ENCODE measurements at regions not wholly inside any gene's neighbourhood (a gene's known extent, or its start where the extent isn't known, plus 50 kb on each side); places are given as distances from the start of the nearest gene placed in this dataset.

DNA sequence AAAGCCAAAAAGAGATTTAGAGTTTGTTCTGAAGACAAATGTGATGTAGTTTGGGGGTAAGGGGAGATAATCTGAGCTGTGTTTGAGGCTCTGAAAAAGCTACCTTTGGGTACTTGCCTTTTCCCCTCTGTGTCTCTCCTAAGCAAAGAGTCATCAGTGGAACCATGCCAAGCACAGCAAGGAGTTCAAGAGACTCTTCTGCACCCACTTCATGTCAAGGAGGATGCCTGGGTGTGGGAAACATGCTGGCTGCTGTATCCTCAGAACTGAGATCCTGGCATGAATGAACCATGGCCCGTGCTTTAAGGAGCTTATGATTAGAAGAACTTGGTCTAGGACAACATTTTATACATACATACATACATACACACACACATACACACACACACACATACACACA lies 142.9 kb downstream of the NOC3L start:
- Histone ChIP-seq H3K9me3 (ENCODE audit: control insufficient read depth, insufficient read depth, low read length) (no peaks in the 10 kb centered on the region), H3K4me3 (ENCODE audit: low read depth, low read length) (no peak overlapping the region), H3K27me3 (ENCODE audit: control insufficient read depth, insufficient read depth, low read length) (no peaks in the 10 kb centered on the region), H3K27ac (ENCODE audit: low read depth, low read length) (no peak overlapping the region)
- POLR2A ChIA-PET: interaction anchor here (1.6 kb wide), 1 partner anchor 36 kb away, joined by 3 read pairs; no protein-coding TSS in a partner anchor
- TF ChIP-seq, protein P1, sequence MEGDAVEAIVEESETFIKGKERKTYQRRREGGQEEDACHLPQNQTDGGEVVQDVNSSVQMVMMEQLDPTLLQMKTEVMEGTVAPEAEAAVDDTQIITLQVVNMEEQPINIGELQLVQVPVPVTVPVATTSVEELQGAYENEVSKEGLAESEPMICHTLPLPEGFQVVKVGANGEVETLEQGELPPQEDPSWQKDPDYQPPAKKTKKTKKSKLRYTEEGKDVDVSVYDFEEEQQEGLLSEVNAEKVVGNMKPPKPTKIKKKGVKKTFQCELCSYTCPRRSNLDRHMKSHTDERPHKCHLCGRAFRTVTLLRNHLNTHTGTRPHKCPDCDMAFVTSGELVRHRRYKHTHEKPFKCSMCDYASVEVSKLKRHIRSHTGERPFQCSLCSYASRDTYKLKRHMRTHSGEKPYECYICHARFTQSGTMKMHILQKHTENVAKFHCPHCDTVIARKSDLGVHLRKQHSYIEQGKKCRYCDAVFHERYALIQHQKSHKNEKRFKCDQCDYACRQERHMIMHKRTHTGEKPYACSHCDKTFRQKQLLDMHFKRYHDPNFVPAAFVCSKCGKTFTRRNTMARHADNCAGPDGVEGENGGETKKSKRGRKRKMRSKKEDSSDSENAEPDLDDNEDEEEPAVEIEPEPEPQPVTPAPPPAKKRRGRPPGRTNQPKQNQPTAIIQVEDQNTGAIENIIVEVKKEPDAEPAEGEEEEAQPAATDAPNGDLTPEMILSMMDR (IDR thresholded peaks at IDR 0.05; ENCODE audit: low read depth, low read length): no peak
- no peak for DNase-seq (ENCODE audit: low read depth, low spot score)
- CTCF ChIA-PET: interaction anchor here (1.2 kb wide), 1 partner anchor 16 kb away, joined by 3 read pairs; no protein-coding TSS in a partner anchor

GRCh38 chr10:94220717-94221116 lies 142.0 kb downstream of the NOC3L start:
- no peak for DNase-seq (ENCODE audit: low read depth, low spot score)
- Histone ChIP-seq H3K4me3 (ENCODE audit: low read depth, low read length) (no peak overlapping the region), H3K27ac (ENCODE audit: low read depth, low read length) (no peak overlapping the region), H3K9me3 (ENCODE audit: control insufficient read depth, insufficient read depth, low read length) (no peaks in the 10 kb centered on the region), H3K27me3 (ENCODE audit: control insufficient read depth, insufficient read depth, low read length) (no peaks in the 10 kb centered on the region)
- ChIA-PET POLR2A (interaction anchor here (1.6 kb wide), 1 partner anchor 37 kb away, joined by 3 read pairs; no protein-coding TSS in a partner anchor), CTCF (interaction anchor here (0.6 to 1.6 kb wide), 4 partner anchors 15 to 304 kb away, joined by 3 read pairs; no protein-coding TSS in a partner anchor)
- TF ChIP-seq, protein P1 (IDR thresholded peaks at IDR 0.05; ENCODE audit: low read depth, low read length): no peak

DNA sequence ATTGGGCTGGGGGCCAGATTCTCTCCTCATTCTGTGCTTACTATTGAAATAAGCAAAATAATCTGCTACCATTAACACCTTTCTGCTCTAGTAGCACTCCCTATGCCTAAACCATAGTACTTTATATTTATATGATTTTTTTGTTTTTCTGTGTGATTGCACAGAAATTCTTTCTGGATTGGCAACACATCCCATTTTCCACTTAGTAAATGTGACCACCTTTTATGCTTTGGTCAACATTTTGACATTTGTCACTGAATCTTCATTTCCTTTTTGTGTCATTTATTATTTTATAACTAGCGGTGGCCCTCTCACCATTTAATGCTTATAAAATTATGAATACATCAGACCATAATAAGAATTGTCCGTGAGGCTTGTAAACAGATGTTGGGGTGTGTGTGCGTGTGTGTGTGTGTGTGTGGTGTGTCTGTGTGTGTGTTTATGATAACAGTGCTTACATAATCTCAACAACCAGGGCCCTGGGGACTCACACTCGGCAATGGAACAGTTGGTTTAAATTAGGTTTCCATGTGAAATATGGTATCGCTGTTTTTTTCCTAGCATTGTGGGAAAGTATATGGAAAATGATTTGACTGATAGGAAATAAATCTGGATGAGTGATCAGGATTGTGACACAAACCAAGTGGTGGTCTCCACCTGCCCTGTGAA lies 138.9 kb downstream of the NOC3L start:
- TF ChIP-seq, protein P1 (IDR thresholded peaks at IDR 0.05; ENCODE audit: low read depth, low read length): no peak
- H3K27me3 ChIP-seq (ENCODE audit: control insufficient read depth, insufficient read depth, low read length): no peaks in the 10 kb centered on the region
- H3K27ac ChIP-seq (ENCODE audit: low read depth, low read length): no peak overlapping the region
- no peak overlapping the region for H3K4me3 ChIP-seq (ENCODE audit: low read depth, low read length)
- ChIA-PET POLR2A (interaction anchor here (1.0 kb wide), 1 partner anchor 40 kb away, joined by 4 read pairs; no protein-coding TSS in a partner anchor), CTCF (no interaction called here)
- DNase-seq (ENCODE audit: low read depth, low spot score): no peak
- H3K9me3 ChIP-seq (ENCODE audit: control insufficient read depth, insufficient read depth, low read length): no peaks in the 10 kb centered on the region

DNA sequence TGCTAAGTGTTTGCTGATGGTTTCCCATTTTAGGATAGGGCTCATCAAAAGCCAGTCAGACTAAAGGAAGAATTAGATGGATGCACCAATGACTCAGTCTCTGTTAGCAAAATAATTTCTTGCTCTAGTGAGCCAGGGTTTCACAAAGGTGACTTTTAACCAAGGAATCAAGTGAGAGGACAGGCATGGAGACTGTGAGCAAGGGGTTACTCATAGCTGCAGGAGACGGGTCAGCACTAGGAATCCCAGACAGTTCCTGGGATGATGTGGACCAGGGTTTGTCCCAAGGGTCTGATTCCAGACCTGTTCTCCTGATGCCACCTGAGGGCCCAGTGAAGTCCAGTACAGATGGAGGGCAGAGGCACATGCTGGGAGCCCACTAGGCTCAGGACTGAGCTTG lies 138.1 kb downstream of the NOC3L start:
- H3K27ac ChIP-seq (ENCODE audit: low read depth, low read length): peak overlapping the region; percentile 31
- ChIA-PET POLR2A (interaction anchor here (1.0 kb wide), 1 partner anchor 41 kb away, joined by 4 read pairs; no protein-coding TSS in a partner anchor), CTCF (interaction anchor here (1.5 to 2.1 kb wide), 2 partner anchors 308 to 330 kb away, joined by 4 to 11 read pairs; no protein-coding TSS in a partner anchor)
- no peak for DNase-seq (ENCODE audit: low read depth, low spot score)
- TF ChIP-seq, protein P1 (IDR thresholded peaks at IDR 0.05; ENCODE audit: low read depth, low read length): no peak
- H3K9me3 ChIP-seq (ENCODE audit: control insufficient read depth, insufficient read depth, low read length): no peaks in the 10 kb centered on the region
- no peak overlapping the region for H3K4me3 ChIP-seq (ENCODE audit: low read depth, low read length)
- no peaks in the 10 kb centered on the region for H3K27me3 ChIP-seq (ENCODE audit: control insufficient read depth, insufficient read depth, low read length)

DNA sequence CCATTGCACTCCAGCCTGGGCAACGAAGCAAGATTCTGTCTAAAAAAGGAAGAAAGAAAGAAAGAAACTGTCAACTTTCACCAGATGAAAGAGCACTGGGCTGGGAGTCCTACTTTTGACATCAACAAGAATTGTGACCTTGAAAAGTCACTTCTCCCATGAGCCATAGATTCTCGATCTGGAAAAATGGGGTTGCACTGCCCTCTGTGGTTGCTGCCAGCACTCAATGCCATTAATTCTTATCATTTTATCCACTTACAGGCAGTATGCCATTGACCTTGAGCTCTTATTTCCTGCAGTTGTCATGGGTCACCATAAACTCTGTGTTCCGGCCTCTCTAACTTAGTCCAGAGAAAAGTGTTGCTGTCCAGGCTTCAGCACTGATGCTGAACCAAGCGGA lies 137.2 kb downstream of the NOC3L start:
- Histone ChIP-seq H3K4me3 (ENCODE audit: low read depth, low read length) (no peak overlapping the region), H3K27me3 (ENCODE audit: control insufficient read depth, insufficient read depth, low read length) (no peaks in the 10 kb centered on the region), H3K9me3 (ENCODE audit: control insufficient read depth, insufficient read depth, low read length) (peaks cover 3% of the 10 kb centered on the region; the same call in 1 of the 2 replicates), H3K27ac (ENCODE audit: low read depth, low read length) (no peak overlapping the region)
- no peak for DNase-seq (ENCODE audit: low read depth, low spot score)
- TF ChIP-seq, protein P1 (IDR thresholded peaks at IDR 0.05; ENCODE audit: low read depth, low read length): peak; percentile 32
- POLR2A ChIA-PET: no interaction called here
- CTCF ChIA-PET: interaction anchor here (0.7 to 2.1 kb wide), 7 partner anchors 13 to 331 kb away, joined by 3 to 11 read pairs (median 4); no protein-coding TSS in a partner anchor

Measured in AG04450 (cell line).